HepG2 (cell line): ENCODE measurements at regions not wholly inside any gene's neighbourhood (a gene's known extent, or its start where the extent isn't known, plus 50 kb on each side); places are given as distances from the start of the nearest gene placed in this dataset.
A peak's percentile ranks its signal among the peaks of the same experiment; 100 is the strongest.

Experiments used
- ATAC-seq: fragments of 200-7000 bp; cut with Tn5 transposase; 3 replicates; pipeline ENCODE4 v1.9.1; 2020; ENCODE audit warnings: mild to moderate bottlenecking, moderate library complexity
- BruUV-seq: library from RNA; stranded (reverse); fragments of 400-500 nt; replicated peaks from 2 replicates; lab custom pipeline; 2021; lab: Mats Ljungman, UMichigan
- CTCF ChIA-PET: fragments of 300-600 bp; formaldehyde crosslinking; extraction: SDS; loops from one replicate; lab custom pipeline; 2021; ENCODE audit warnings: low total read pairs, inconsistent platforms, low intra/inter-chr PET ratio; lab: Yijun Ruan, JAX
- POLR2A ChIA-PET: fragments of 350-600 bp; sonication (Branson Sonifier 250); formaldehyde crosslinking; loops from one replicate; lab custom pipeline; 2020; ENCODE audit warnings: antibody characterized with exemption, inconsistent platforms; lab: Yijun Ruan, JAX
- DNase-seq: peaks from one replicate; pipeline ENCODE4 v3.0.0-alpha.2; 2015; ENCODE audit warnings: low spot score
- FAIRE-seq: peaks from 3 replicates; lab custom pipeline; 2011; peaks lifted over from hg19 to GRCh38; lab: Jason Lieb, UNC
- H2AFZ ChIP-seq: one replicate; pipeline ENCODE4 v1.6.1; 2011; ENCODE audit warnings: low read length, inconsistent platforms
- H3K27ac ChIP-seq: fragments of 300-600 bp; 3 replicates; pipeline ENCODE4 v1.8.0; 2011; ENCODE audit warnings: mixed run types, mild to moderate bottlenecking, mixed read lengths, low read length, inconsistent platforms; ENCODE audit not compliant: insufficient read depth; ENCODE audit errors: extremely low read length
- H3K27me3 ChIP-seq, 2 experiments: fragments of 200-600 bp in 1 of 2; 2 replicates in 1 of 2; 3 replicates in 1 of 2; pipeline versions ENCODE4 v1.6.0 to v1.8.0; 2011; ENCODE audit warnings: low read length in 2 of 2, mild to moderate bottlenecking in 2 of 2, moderate library complexity in 2 of 2, inconsistent platforms in 1 of 2; ENCODE audit not compliant: insufficient read depth in 2 of 2, control insufficient read depth in 1 of 2
- H3K36me3 ChIP-seq, 2 experiments: fragments of 200-600 bp in 1 of 2; replicated peaks in 1 of 2; 2 replicates in 1 of 2; 3 replicates in 1 of 2; pipeline versions ENCODE4 v1.5.1 to v1.8.0; 2011; ENCODE audit warnings: low read length in 2 of 2, inconsistent platforms in 1 of 2; ENCODE audit not compliant: insufficient read depth in 2 of 2, control insufficient read depth in 1 of 2
- H3K4me1 ChIP-seq: 2 replicates; pipeline ENCODE4 v1.5.1; 2012; ENCODE audit warnings: low read length, inconsistent platforms; ENCODE audit not compliant: insufficient read depth
- H3K4me2 ChIP-seq: 2 replicates; pipeline ENCODE4 v1.6.0; 2011; ENCODE audit warnings: low read depth, low read length, inconsistent platforms
- H3K4me3 ChIP-seq, 3 experiments: fragments of 200-600 bp in 1 of 3; sonication (generic), shearing (Covaris generic) in 1 of 3; replicated peaks in 1 of 3; 2 replicates each; pipeline ENCODE4 v1.5.1; 2011 to 2016; ENCODE audit warnings: low read length in 3 of 3, inconsistent platforms in 2 of 3, low read depth in 2 of 3, mild to moderate bottlenecking in 2 of 3, control low read depth in 1 of 3, mixed read lengths in 1 of 3; ENCODE audit not compliant: insufficient read depth in 1 of 3
- H3K79me2 ChIP-seq: one replicate; pipeline ENCODE4 v1.6.1; 2011; ENCODE audit warnings: low read length, inconsistent platforms; ENCODE audit not compliant: insufficient read depth
- H3K9ac ChIP-seq: 2 replicates; pipeline ENCODE4 v1.6.0; 2011; ENCODE audit warnings: mild to moderate bottlenecking, low read depth, low read length, inconsistent platforms; ENCODE audit not compliant: insufficient read depth
- H3K9me3 ChIP-seq: 2 replicates; pipeline ENCODE4 v1.5.1; 2012; ENCODE audit warnings: mild to moderate bottlenecking, low read length
- H4K20me1 ChIP-seq: 2 replicates; pipeline ENCODE4 v1.6.0; 2011; ENCODE audit warnings: inconsistent platforms, mild to moderate bottlenecking, low read length, moderate library complexity; ENCODE audit not compliant: insufficient read depth
- MAFF ChIP-seq: IDR thresholded peaks from 2 replicates; pipeline ENCODE4 v1.6.1; 2011; ENCODE audit warnings: low read depth, low read length, improper control_type of control experiment
- MAFK ChIP-seq, 2 experiments: IDR thresholded peaks in 1 of 2; conservative IDR thresholded peaks in 1 of 2; 2 replicates each; pipeline ENCODE4 v1.6.1; 2011; ENCODE audit warnings: improper control_type of control experiment in 2 of 2, low read length in 2 of 2
- NPAS2 ChIP-seq: sonication (generic); formaldehyde crosslinking; IDR thresholded peaks from 2 replicates; pipeline ENCODE4 v1.8.0; 2022; ENCODE audit warnings: mild to moderate bottlenecking, missing genetic modification reagents, borderline replicate concordance
- REL ChIP-seq: sonication (generic); formaldehyde crosslinking; conservative IDR thresholded peaks from 2 replicates; pipeline ENCODE4 v1.8.0; 2022; ENCODE audit warnings: mild to moderate bottlenecking, missing genetic modification reagents, moderate library complexity
- SYNCRIP ChIP-seq: fragments of 200-400 bp; formaldehyde crosslinking; IDR thresholded peaks from 2 replicates; pipeline ENCODE4 v1.6.1; 2018; ENCODE audit warnings: mild to moderate bottlenecking, low read depth, low read length; ENCODE audit not compliant: insufficient read depth
- THAP11 ChIP-seq: IDR thresholded peaks from 2 replicates; pipeline ENCODE4 v1.6.1; 2016; ENCODE audit warnings: missing biosample characterization, missing genetic modification reagents
- ZNF382 ChIP-seq: sonication (generic); formaldehyde crosslinking; IDR thresholded peaks from 2 replicates; pipeline ENCODE4 v1.5.0; 2020; ENCODE audit warnings: missing genetic modification reagents, mild to moderate bottlenecking, borderline replicate concordance
- ZNF570 ChIP-seq: sonication (generic); formaldehyde crosslinking; IDR thresholded peaks from 2 replicates; pipeline ENCODE4 v1.4.0; 2020; ENCODE audit warnings: mild to moderate bottlenecking, missing genetic modification reagents, borderline replicate concordance
- ZNF674 ChIP-seq: sonication (generic); formaldehyde crosslinking; IDR thresholded peaks from 2 replicates; pipeline ENCODE4 v1.5.0; 2020; ENCODE audit warnings: low read depth, mild to moderate bottlenecking, missing genetic modification reagents
- WGBS: methylation state at CpG from one replicate; pipeline ENCODE4 v1.1.6; 2017; ENCODE audit warnings: low lambda C conversion rate; 5-methylcytosine and 5-hydroxymethylcytosine counted together
- in situ Hi-C: cut with HindIII; loops from 2 replicates; pipeline ENCODE4 v1.10.0; 2017; ENCODE audit warnings: low pct_unique_long_range_greater_than_20kb; ENCODE audit not compliant: extremely low pct_ligation_motif_present
- intact Hi-C: fragments of 100-400 bp; cut with micrococcal nuclease; formaldehyde crosslinking; loops from one replicate; pipeline ENCODE4 v1.10.0; 2022; ENCODE audit not compliant: unreplicated experiment
- TF ChIP-seq, protein P1 (sequence below): sonication (generic); formaldehyde crosslinking; IDR thresholded peaks from 2 replicates; pipeline ENCODE4 v1.5.0; 2020; ENCODE audit warnings: missing genetic modification reagents
- TF ChIP-seq, protein P2 (sequence below): sonication (generic); formaldehyde crosslinking; IDR thresholded peaks from 2 replicates; pipeline ENCODE4 v1.8.0; 2022; ENCODE audit warnings: mild to moderate bottlenecking, missing genetic modification reagents; ENCODE audit not compliant: insufficient replicate concordance
- TF ChIP-seq, protein P3 (sequence below): conservative IDR thresholded peaks from 2 replicates; pipeline ENCODE4 v1.6.1; 2018; ENCODE audit warnings: missing genetic modification reagents
- TF ChIP-seq, protein P4 (sequence below): sonication (generic); formaldehyde crosslinking; IDR thresholded peaks from 2 replicates; pipeline ENCODE4 v1.4.0; 2020; ENCODE audit warnings: missing genetic modification reagents, borderline replicate concordance

DNA sequence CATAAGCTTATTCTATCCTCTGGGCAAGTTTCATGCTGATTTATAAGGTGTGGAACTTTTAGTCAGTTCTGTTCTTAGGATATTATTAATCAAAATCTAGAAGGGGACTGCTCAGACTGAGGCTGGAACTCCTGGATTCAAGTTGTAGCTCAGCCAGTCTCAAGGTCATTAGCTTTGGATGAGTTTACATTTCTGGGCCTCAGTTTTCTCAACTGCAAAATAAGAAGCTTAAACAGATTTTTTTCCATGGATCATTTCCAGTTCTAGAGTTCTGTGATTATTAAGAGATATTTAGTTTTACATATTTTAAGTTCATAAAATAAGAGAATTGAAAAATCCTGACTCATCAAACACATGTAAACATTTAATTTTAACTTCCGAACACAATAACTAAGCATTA, 442.5 kb upstream of the PKDCC start:
- no peak for ATAC-seq
- WGBS: 8% methylated on average over 1 of the region's 1 CpG
- Histone ChIP-seq H3K4me3 (no peak overlapping the region), H3K9me3 (no peaks in the 10 kb centered on the region), H3K4me2 (no peak overlapping the region), H3K4me1 (no peaks in the 10 kb centered on the region), H3K79me2 (no peaks in the 10 kb centered on the region), H3K27me3 (no peaks in the 10 kb centered on the region), H3K9ac (no peak overlapping the region), H2AFZ (no peak overlapping the region), H4K20me1 (no peaks in the 10 kb centered on the region), H3K27ac (no peak overlapping the region), H3K36me3 (no peaks in the 10 kb centered on the region)
- intact Hi-C loops (no loop called here), in situ Hi-C loops (no loop called here)
- POLR2A ChIA-PET: no interaction called here
- CTCF ChIA-PET: no interaction called here
- no peak for FAIRE-seq
- DNase-seq: no peak
- no TSS peak for BruUV-seq
- TF ChIP-seq, protein P1, sequence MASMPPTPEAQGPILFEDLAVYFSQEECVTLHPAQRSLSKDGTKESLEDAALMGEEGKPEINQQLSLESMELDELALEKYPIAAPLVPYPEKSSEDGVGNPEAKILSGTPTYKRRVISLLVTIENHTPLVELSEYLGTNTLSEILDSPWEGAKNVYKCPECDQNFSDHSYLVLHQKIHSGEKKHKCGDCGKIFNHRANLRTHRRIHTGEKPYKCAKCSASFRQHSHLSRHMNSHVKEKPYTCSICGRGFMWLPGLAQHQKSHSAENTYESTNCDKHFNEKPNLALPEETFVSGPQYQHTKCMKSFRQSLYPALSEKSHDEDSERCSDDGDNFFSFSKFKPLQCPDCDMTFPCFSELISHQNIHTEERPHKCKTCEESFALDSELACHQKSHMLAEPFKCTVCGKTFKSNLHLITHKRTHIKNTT (CRISPR knock-in tag): no peak
- TF ChIP-seq SYNCRIP (no peak), ZNF382 (no peak), ZNF674 (CRISPR knock-in tag) (no peak), REL (no peak), MAFF (0 out of 2 replicates have a peak, but pooled peaks have one; percentile 23), MAFK (conservative IDR thresholded peaks at IDR 0.05 in 1 of 2, IDR thresholded peaks at IDR 0.05 in 1 of 2; ENCODE audit: low read length in 2 of 2) (peak; percentile 46 to 67; a peak in 3 of 4 replicates), ZNF570 (CRISPR knock-in tag) (no peak), THAP11 (CRISPR knock-in tag) (no peak), NPAS2 (CRISPR knock-in tag) (no peak)
- TF ChIP-seq, protein P2, sequence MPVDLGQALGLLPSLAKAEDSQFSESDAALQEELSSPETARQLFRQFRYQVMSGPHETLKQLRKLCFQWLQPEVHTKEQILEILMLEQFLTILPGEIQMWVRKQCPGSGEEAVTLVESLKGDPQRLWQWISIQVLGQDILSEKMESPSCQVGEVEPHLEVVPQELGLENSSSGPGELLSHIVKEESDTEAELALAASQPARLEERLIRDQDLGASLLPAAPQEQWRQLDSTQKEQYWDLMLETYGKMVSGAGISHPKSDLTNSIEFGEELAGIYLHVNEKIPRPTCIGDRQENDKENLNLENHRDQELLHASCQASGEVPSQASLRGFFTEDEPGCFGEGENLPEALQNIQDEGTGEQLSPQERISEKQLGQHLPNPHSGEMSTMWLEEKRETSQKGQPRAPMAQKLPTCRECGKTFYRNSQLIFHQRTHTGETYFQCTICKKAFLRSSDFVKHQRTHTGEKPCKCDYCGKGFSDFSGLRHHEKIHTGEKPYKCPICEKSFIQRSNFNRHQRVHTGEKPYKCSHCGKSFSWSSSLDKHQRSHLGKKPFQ (CRISPR knock-in tag): no peak
- TF ChIP-seq, protein P3, sequence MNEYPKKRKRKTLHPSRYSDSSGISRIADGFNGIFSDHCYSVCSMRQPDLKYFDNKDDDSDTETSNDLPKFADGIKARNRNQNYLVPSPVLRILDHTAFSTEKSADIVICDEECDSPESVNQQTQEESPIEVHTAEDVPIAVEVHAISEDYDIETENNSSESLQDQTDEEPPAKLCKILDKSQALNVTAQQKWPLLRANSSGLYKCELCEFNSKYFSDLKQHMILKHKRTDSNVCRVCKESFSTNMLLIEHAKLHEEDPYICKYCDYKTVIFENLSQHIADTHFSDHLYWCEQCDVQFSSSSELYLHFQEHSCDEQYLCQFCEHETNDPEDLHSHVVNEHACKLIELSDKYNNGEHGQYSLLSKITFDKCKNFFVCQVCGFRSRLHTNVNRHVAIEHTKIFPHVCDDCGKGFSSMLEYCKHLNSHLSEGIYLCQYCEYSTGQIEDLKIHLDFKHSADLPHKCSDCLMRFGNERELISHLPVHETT (CRISPR knock-in tag): no peak
- TF ChIP-seq, protein P4, sequence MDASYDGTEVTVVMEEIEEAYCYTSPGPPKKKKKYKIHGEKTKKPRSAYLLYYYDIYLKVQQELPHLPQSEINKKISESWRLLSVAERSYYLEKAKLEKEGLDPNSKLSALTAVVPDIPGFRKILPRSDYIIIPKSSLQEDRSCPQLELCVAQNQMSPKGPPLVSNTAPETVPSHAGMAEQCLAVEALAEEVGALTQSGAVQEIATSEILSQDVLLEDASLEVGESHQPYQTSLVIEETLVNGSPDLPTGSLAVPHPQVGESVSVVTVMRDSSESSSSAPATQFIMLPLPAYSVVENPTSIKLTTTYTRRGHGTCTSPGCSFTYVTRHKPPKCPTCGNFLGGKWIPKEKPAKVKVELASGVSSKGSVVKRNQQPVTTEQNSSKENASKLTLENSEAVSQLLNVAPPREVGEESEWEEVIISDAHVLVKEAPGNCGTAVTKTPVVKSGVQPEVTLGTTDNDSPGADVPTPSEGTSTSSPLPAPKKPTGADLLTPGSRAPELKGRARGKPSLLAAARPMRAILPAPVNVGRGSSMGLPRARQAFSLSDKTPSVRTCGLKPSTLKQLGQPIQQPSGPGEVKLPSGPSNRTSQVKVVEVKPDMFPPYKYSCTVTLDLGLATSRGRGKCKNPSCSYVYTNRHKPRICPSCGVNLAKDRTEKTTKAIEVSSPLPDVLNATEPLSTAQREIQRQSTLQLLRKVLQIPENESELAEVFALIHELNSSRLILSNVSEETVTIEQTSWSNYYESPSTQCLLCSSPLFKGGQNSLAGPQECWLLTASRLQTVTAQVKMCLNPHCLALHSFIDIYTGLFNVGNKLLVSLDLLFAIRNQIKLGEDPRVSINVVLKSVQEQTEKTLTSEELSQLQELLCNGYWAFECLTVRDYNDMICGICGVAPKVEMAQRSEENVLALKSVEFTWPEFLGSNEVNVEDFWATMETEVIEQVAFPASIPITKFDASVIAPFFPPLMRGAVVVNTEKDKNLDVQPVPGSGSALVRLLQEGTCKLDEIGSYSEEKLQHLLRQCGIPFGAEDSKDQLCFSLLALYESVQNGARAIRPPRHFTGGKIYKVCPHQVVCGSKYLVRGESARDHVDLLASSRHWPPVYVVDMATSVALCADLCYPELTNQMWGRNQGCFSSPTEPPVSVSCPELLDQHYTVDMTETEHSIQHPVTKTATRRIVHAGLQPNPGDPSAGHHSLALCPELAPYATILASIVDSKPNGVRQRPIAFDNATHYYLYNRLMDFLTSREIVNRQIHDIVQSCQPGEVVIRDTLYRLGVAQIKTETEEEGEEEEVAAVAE (CRISPR knock-in tag): no peak
